ENCODE measurements at regions not wholly inside any gene's neighbourhood (a gene's known extent, or its start where the extent isn't known, plus 50 kb on each side); places are given as distances from the start of the nearest gene placed in this dataset.

DNA sequence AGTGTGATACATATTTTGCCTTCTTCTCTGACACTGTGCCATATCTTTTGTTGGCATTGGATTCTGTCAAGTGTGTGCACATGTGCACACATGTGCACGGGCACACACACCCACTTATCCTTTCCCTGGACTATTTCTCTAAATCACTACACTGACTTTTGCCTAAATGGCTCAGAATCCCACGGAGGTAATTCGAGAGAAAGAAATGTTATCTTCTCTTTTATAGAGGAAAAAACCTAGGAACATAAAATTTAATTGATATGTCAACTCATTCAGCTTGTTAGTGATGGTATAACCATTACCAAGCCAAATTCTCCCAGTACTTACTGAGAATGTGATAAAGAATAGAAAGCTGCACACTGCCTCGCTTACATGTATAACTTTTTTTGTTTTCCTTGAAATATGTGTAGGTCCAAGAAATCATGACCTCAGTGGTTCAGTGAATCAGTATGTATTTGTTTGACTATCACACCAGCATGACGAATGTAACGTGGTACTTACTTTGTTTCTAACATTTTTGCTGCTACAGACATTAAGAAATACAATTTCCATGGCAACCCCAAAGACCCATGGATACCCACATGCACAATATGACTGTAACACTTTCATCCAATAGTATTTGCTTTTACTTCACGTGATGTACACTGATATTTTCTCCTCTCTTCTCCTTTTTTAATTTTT lies 163.0 kb downstream of the PCDH7 start:
- Histone ChIP-seq H3K27ac (no peak overlapping the region), H3K27me3 (no peaks in the 10 kb centered on the region), H3K4me3 (no peak overlapping the region), H3K9me3 (no peaks in the 10 kb centered on the region), H3K4me1 (no peaks in the 10 kb centered on the region), H3K36me3 (no peaks in the 10 kb centered on the region)
- no peak for DNase-seq
- TF ChIP-seq, protein P1, sequence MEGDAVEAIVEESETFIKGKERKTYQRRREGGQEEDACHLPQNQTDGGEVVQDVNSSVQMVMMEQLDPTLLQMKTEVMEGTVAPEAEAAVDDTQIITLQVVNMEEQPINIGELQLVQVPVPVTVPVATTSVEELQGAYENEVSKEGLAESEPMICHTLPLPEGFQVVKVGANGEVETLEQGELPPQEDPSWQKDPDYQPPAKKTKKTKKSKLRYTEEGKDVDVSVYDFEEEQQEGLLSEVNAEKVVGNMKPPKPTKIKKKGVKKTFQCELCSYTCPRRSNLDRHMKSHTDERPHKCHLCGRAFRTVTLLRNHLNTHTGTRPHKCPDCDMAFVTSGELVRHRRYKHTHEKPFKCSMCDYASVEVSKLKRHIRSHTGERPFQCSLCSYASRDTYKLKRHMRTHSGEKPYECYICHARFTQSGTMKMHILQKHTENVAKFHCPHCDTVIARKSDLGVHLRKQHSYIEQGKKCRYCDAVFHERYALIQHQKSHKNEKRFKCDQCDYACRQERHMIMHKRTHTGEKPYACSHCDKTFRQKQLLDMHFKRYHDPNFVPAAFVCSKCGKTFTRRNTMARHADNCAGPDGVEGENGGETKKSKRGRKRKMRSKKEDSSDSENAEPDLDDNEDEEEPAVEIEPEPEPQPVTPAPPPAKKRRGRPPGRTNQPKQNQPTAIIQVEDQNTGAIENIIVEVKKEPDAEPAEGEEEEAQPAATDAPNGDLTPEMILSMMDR (IDR thresholded peaks at IDR 0.05): no peak
- no peak for ATAC-seq (ENCODE audit: low FRiP score in 2 of 2)
- 81 to 83% methylated on average over 7 of the region's 7 CpGs for WGBS, 2 donors

DNA sequence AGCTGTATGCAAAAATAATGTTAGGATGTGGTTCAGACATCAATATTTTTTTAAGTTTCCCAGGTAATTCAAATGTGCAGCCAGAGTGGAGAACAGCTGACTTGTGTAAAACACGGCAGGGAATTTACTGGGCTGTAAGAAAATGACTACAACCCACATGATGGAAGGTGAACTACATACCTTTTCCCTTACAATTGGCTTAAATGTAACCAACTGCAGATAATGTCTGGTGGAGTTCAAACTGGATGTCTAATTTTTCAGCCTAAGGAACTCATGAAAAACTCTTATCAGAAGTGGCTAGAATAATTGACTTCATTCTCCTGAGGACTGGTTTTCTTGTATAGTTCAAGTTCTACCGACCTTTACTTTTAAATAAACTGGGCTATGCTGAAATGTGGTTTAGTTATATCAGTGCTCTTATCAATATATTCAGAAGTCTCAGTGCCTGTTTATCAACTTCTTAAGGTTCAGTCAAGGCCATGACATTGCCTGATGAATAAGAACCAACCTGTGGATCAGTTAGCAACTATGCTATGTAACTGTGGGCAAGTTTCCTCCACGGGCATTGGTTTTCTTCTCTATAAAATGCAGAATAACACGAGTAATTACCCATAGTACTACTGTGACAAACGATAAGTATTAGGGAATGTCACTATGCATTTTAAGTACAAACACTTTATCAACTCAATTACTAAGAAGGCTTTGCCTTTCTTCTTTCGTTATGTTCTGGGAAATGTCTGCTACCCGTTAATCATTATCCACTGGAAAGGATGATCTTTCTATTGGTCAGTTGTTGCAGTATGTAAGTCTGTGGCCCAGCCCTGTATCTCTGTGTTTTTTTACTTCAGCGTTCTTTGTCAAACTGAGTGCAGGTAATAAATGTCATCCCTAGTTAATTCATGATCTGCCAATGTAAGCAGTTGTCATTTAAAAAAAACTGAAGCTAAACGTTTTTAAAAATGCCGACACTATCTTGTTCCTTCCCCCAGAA lies 181.6 kb downstream of the PCDH7 start:
- no peak for DNase-seq
- Histone ChIP-seq H3K4me3 (no peak overlapping the region), H3K27ac (no peak overlapping the region), H3K4me1 (no peaks in the 10 kb centered on the region), H3K36me3 (no peaks in the 10 kb centered on the region), H3K9me3 (no peaks in the 10 kb centered on the region), H3K27me3 (no peaks in the 10 kb centered on the region)
- no peak for ATAC-seq (ENCODE audit: low FRiP score in 2 of 2)
- 60 to 72% methylated on average over 10 of the region's 10 CpGs for WGBS, 2 donors
- TF ChIP-seq EP300 (IDR thresholded peaks at IDR 0.05): no peak
- TF ChIP-seq, protein P1 (IDR thresholded peaks at IDR 0.05): no peak

DNA sequence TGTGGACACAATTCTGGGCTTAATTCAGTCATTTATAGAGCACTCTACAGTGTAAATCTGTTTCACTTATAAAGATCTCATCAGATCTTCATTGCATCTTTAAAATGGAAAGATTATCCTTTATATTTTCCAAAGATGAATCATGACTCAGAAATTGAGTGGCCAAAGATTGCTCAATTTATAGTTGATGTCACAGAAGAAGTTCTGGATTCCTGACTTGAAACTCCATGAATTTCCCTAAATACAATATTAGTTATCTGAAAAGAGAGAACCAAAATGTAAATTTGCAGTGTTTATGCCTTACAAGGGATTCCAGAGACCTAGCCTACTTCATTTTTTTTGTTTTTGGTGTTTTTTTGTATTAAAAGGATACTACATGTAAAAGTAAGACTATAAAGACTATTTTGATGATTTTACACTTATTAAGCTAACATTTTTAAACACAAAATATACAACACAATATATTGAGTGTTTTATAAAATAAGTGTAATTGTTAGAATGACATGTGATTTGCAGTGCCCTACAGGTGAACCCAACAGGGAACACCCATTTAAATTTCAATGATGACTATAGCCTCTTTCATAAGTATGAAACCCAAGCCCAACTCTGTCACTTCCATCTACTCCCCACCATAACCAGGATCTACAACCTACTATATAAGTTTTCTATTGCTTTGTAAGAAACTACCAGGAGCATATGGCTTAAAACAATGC lies 183.5 kb downstream of the PCDH7 start:
- Histone ChIP-seq H3K9me3 (no peaks in the 10 kb centered on the region), H3K27ac (no peak overlapping the region), H3K36me3 (no peaks in the 10 kb centered on the region), H3K4me3 (no peak overlapping the region), H3K27me3 (no peaks in the 10 kb centered on the region), H3K4me1 (no peaks in the 10 kb centered on the region)
- TF ChIP-seq POLR2AphosphoS5 (IDR thresholded peaks at IDR 0.05) (no peak), EP300 (IDR thresholded peaks at IDR 0.05) (no peak), POLR2A (IDR thresholded peaks at IDR 0.05) (no peak)
- TF ChIP-seq, protein P1 (IDR thresholded peaks at IDR 0.05): no peak
- DNase-seq (no peak), ATAC-seq (ENCODE audit: low FRiP score in 2 of 2) (peak in 1 of 2 donors; percentile 23)

DNA sequence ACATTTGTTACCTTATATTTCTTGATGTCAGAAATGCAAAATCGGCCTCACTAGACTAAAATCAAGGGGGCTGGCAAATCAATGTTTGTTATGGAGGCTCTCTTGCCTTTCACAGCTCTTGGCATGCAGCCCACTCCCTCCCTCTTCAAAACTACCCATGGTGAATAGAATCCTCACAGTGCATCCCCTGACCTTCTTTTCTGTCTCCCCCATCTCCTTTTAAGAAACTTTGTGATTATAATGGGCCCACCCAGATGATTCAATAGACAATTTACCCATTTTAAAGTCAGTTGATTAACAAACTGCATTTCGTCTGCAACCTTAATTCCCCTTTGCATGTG lies 184.0 kb downstream of the PCDH7 start:
- ATAC-seq (ENCODE audit: low FRiP score in 2 of 2): no peak
- DNase-seq: no peak
- WGBS, 2 donors: 57 to 69% methylated on average over 2 of the region's 2 CpGs
- Histone ChIP-seq H3K27me3 (no peaks in the 10 kb centered on the region), H3K36me3 (no peaks in the 10 kb centered on the region), H3K4me1 (no peaks in the 10 kb centered on the region), H3K27ac (no peak overlapping the region), H3K9me3 (no peaks in the 10 kb centered on the region), H3K4me3 (no peak overlapping the region)
- TF ChIP-seq POLR2AphosphoS5 (IDR thresholded peaks at IDR 0.05): no peak
- TF ChIP-seq POLR2A (IDR thresholded peaks at IDR 0.05): no peak
- no peak for TF ChIP-seq EP300 (IDR thresholded peaks at IDR 0.05)
- TF ChIP-seq, protein P1 (IDR thresholded peaks at IDR 0.05): no peak
